Stimulated activated CD4-positive, alpha-beta T cell treated with anti-CD3 and anti-CD28 coated beads, TNF-alpha, amount 100 ng/mL, for 4 hours (primary cell): ENCODE measurements at regions not wholly inside any gene's neighbourhood (a gene's known extent, or its start where the extent isn't known, plus 50 kb on each side); places are given as distances from the start of the nearest gene placed in this dataset.
"Not testable (repeated sequence)": the region's sequence is repeated elsewhere in the genome, so short reads cannot be mapped to it uniquely, and the experiment has no call there.

Experiments
- DNase-seq, 3 experiments: peaks; one replicate each; pipeline ENCODE4 v3.0.0-alpha.2; 2020; ENCODE audit warnings: low read depth in 3 of 3

DNA sequence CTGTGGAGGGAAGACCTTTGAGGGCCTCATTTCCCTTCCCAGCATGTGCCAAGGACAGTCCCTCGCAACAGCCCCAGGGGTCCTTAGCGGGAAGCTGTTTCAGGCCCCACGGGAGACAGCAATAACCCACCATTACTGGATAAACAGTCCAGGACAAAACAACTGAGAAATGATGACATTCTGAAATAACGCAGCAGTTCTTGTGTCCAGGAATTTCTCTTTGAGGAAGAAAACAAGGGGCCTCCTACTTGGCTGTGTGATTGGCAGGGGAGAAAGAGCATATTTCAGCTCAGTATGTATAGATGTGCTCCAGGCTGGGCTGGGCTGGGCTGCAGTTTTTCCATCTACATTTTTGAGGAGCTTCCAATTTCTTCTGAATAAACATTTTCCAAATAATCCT is 82.2 kb upstream of the THBS1 start:
- no peak for DNase-seq

DNA sequence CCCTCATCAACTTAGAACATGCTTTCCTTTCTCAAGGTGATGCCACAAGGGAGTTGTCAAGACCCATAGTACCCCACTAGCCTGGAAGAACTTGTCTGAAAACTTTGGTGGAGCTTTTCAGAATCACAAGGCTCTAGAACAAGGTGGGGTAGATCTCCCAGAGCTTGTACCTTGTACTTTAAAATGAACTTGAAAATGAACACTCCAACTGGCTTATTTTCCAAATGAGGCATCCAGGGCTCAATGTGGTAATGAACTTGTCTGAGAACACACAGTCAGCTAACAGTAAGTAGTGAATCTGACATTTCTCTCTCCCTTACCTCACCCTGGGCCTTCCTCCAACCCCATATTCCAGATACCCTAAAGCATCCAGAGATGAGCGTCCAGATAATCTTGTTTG is 81.8 kb upstream of the THBS1 start:
- no peak for DNase-seq

- DNase-seq: no peak
These were observed 81.2 kb upstream of the THBS1 start for GRCh38 chr15:39499681-39500080.

GRCh38 chr15:39501366-39502081 is 79.4 kb upstream of the THBS1 start:
- DNase-seq: no peak

- no peak for DNase-seq
These were observed 78.8 kb upstream of the THBS1 start for GRCh38 chr15:39502082-39502447.

- DNase-seq: no peak
These were observed 78.2 kb upstream of the THBS1 start for GRCh38 chr15:39502611-39503195.

DNA sequence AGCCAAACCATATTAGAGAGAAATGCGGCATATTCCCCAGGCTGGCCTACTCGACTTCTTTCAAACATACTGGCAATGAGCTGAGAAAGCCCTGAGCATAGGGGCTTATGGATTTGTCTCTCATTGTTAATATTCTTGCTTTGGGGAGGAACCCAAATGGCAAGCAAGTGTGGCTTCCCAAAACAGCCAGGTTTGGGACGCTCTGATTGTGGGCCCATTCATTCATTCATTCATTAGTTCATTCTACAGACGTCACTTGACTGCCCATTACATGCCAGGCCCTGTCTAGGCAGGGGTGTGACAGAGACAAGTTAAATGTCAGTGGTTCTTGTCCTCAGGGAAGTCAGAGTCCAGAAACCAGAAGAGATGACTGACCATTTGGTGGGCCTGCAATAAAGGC is 77.4 kb upstream of the THBS1 start:
- DNase-seq: no peak

- no peak for DNase-seq
These were observed 76.1 kb upstream of the THBS1 start for GRCh38 chr15:39504808-39505207.

GRCh38 chr15:39506146-39506545 is 74.7 kb upstream of the THBS1 start:
- DNase-seq: no peak

- no peak for DNase-seq
These were observed 72.3 kb upstream of the THBS1 start for GRCh38 chr15:39508536-39508935.

GRCh38 chr15:39510001-39510701 is 70.7 kb upstream of the THBS1 start:
- no peak for DNase-seq

GRCh38 chr15:39511000-39511915 is 69.6 kb upstream of the THBS1 start:
- no peak for DNase-seq

DNA sequence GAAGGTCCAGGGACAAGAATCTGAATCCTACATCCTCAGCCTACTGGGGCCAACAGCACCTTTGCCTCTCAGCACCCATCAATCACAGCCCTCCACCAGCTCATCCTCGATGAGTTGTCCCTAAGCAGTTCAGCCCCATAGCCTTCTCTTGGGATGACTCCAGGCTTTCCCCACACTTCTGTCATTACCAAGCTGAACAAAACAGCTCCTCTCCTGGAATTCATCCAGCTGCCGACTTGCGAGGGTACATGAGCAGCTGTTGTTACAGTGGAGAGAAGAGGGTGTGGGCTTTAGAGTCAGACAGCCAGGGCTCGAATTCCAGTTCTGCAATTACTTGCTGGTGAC is 69.0 kb upstream of the THBS1 start:
- no peak for DNase-seq

GRCh38 chr15:39512643-39513042 is 68.2 kb upstream of the THBS1 start:
- no peak for DNase-seq

GRCh38 chr15:39513936-39514335 is 66.9 kb upstream of the THBS1 start:
- DNase-seq: no peak

DNA sequence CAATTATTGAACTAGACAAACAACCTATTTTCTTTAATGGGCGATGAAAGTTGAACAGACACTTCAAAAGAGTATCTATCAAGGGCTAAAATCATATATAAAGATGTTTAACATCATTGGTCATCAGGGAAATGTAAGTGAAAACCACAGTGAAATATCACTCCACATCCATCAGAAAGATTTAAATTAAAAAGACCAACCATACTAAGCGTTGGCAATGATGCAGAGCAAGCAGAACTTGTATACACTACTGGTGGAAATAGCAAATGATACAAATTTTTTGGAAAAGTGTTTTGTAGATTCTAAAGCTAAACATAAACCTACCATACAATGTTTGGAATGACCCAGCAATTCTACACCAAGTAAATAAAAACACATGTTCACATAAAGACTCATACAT is 65.9 kb upstream of the THBS1 start:
- DNase-seq: no peak

DNA sequence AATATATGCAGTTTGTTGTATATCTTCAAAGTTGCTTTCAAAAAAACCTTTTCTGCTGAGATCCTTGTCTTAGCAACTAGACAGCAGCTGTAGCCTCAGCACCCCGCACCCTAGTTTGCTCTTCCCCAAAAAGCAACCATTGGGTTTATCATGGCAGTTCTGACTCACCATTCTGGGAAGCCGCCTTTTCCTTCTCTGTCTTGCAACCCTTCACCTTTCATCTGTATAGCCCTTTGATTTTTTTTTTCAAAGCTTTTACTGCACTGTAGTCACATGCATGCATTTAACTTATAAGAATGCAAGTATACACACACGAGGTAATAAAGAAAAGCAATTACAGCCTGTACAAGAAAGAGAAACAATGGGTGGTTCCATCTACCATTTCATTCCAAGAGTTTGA is 65.1 kb upstream of the THBS1 start:
- no peak for DNase-seq

DNA sequence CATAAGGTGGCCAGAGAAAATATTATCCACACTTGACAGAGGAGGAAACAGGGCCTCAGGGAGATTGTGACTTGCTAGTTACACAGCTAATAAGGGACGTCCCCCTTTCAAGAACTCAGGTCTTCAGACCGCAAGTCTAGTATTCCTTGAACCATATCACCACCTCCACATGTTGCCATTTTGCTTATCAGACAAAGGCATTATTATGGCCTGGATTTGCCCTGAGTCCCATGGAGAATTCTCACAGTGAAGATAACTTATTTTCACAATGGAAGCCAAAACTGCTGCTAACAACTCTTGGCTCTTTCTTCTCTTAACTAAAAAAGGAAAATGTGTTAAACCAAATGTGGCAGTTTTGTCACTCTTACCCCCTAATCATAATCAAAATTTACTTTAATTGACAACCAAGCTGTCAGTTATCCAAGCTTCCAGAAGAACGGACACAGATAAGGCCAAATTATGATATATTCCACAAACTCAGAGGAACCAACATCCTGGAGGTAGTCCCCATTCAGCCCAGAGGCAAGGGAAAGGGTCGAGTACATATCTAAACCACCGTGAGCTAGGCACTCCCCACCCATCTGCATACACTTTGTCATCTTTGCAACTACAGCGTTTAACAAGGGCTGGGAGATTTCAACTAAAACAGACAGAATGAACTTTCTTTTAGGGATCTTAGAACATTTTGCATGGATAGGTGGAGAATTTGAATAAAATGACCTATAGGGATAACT is 63.6 kb upstream of the THBS1 start:
- DNase-seq: no peak

DNA sequence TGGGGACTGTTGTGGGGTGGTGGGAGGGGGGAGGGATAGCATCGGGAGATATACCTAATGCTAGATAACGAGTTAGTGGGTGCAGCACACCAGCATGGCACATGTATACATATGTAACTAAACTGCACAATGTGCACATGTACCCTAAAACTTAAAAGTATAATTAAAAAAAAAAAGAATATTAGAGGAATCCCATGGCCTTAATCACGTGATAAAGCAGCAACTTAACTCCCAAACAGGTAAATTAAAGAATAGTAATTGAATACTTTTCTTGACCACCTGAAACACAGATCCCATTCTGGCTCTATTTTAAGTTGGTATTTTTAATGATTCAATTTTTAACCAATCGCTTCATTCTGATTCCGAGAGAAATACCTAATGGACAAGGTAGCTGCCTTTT is 56.9 kb upstream of the THBS1 start:
- not testable (repeated sequence) for DNase-seq

DNA sequence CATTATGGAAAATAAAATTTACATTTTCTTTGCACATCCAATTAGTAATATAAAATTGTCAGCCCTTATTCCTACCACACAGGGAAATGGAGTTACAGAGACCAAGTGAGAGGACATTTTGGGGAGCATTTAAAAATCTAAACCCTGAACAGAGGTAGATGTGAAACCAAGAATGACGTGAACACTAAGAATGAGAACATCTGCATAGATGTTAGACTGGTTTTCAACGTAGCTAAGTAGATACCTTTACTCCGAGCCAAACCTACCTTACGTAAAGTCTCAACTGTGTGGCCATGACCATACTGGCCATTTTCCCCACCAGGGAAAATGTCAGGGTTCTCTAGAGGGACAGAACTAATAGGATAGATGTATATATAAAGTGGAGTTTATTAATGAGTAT is 51.4 kb upstream of the THBS1 start:
- no peak for DNase-seq

DNA sequence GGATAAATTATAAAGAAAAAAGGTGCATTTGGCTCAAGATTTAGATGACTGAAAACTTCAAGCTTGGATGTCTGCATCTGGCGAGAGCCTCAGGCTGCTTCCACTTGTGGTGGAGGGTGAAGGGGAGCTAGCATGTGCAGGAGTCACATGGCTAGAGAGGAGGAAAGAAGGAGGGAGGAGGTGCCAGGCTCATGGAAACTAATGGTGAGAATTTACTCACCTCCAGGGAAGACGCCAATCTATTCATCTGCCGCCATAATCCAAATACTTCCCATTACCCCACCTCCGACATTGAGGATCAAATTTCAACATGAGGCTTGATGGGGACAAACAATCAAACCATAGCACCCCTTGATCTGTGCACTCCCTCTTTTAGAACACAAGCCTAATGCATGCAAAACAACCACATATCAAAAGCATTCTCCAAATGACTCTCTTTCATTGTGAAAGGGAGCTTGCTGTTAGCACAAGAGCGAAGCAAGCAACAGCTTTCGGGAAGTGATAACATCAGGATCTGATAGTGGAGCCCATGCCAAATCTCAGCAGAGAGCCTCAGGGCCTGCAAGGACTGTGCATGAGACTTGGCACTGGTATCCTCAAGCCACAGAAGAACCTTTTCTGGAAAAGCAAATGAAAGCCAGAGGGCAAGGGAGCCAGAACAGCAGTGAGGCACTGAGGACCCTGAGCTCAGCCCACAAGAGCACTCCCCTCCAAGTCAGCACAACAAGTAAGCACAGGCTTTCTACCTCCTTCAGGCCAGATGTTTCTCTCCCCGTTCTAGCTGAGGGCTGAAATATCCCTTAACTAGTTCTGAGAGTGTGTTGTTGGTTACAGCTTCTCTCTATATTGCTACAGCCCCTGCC is 50.2 kb upstream of the THBS1 start:
- DNase-seq: no peak
